ENCODE measurements at regions not wholly inside any gene's neighbourhood (a gene's known extent, or its start where the extent isn't known, plus 50 kb on each side); places are given as distances from the start of the nearest gene placed in this dataset.

DNA sequence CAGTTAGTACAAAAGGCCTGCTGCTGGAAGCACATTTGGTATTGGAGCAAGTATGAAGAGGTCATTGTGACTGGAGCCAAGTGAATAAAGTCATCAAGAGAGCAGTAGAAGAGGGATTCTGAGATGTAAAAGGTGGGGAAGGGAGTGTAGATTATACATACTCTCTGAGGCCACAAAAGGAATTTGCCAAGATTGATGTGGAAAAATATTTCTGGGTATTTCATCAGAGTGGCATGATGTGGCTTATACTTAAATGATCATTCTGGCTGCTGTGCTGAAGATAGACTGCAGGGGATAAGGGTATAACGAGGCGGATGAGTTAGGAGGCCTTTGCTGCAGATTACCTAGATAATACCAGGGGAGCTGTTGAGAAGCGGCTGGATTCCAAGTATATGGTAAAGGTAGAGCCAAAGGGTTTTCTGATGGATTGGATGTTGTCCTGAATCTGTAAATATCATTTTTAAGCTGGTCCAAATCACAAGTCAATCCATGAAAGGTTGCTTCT, 231.8 kb upstream of the AGA start:
- TF ChIP-seq POLR2A (IDR thresholded peaks at IDR 0.05; ENCODE audit: low read depth, low read length) = no peak
- no peak for TF ChIP-seq POLR2AphosphoS5 (IDR thresholded peaks at IDR 0.05; ENCODE audit: low read depth, low read length)
- no peak for TF ChIP-seq TAF1 (IDR thresholded peaks at IDR 0.05; ENCODE audit: borderline replicate concordance, low read depth, low read length)
